ENCODE measurements at regions not wholly inside any gene's neighbourhood (a gene's known extent, or its start where the extent isn't known, plus 50 kb on each side); places are given as distances from the start of the nearest gene placed in this dataset.

DNA sequence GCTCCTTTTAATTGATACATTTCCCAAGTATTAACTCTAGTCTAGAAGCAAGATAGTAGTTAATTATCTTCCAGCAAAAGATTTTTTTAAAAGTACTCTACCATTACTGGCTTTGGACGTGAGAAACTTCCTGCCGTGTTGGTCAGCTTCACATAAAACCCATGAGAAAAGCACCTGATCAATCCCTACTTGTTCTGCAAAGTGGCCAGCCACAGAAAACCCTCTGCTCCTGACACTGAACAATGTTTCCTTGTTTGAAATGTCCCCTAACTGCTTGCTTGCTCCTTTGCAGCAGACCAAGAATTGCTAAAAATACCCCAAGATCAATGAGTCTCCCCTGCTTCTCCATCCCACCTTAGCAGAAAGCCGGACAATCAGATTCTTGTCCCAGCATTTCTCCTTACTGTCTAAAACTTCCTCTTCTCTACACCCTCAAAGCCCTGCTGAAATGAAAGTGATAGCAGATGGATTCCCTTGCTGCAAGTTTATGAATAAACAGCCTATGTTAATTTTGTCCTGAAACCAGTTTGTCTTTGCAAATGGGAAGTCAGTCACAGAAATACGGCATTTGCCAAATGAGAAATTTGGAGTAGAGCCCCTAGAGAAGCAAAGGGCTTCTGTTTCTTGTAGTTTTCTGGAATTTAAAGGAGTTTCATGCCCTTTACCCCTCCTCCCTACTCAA is 207.1 kb upstream of the ARHGAP20 start:
- TF ChIP-seq, protein P1, sequence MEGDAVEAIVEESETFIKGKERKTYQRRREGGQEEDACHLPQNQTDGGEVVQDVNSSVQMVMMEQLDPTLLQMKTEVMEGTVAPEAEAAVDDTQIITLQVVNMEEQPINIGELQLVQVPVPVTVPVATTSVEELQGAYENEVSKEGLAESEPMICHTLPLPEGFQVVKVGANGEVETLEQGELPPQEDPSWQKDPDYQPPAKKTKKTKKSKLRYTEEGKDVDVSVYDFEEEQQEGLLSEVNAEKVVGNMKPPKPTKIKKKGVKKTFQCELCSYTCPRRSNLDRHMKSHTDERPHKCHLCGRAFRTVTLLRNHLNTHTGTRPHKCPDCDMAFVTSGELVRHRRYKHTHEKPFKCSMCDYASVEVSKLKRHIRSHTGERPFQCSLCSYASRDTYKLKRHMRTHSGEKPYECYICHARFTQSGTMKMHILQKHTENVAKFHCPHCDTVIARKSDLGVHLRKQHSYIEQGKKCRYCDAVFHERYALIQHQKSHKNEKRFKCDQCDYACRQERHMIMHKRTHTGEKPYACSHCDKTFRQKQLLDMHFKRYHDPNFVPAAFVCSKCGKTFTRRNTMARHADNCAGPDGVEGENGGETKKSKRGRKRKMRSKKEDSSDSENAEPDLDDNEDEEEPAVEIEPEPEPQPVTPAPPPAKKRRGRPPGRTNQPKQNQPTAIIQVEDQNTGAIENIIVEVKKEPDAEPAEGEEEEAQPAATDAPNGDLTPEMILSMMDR (IDR thresholded peaks at IDR 0.05), result no peak
- no peak for TF ChIP-seq EZH2 (IDR thresholded peaks at IDR 0.05)
